ENCODE measurements at regions not wholly inside any gene's neighbourhood (a gene's known extent, or its start where the extent isn't known, plus 50 kb on each side); places are given as distances from the start of the nearest gene placed in this dataset.
A peak's percentile ranks its signal among the peaks of the same experiment; 100 is the strongest.
"Not testable (repeated sequence)": the region's sequence is repeated elsewhere in the genome, so short reads cannot be mapped to it uniquely, and the experiment has no call there.

GRCh38 chr18:1618364-1618763 is 713.7 kb downstream of the ADCYAP1 start:
- Mint-ChIP-seq H3K9me3 (no peaks in the 10 kb centered on the region), H3K4me3 (no peak overlapping the region), H3K27me3 (no peaks in the 10 kb centered on the region)

DNA sequence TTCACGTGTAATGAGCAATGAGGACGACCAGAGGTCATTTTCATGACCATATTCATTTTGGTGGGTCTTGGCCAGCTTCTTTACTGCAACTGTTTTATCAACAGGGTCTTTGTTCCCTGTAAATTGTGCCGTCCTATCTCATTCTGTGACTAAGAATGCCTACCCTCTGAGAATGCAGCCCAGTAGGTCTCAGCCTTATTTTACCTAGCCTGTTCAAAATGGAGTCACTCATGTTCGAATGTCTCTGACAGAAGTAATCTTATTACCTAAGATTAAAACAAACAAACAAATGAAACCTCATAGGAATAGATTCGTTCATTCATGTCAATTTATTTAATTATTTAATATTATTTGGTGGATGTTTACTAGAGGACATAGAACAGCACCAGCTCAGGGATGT is 714.8 kb downstream of the ADCYAP1 start:
- no peak overlapping the region for H3K27ac Mint-ChIP-seq
- H3K4me1 Mint-ChIP-seq: no peaks in the 10 kb centered on the region
- POLR2A ChIA-PET: no interaction called here
- no peaks in the 10 kb centered on the region for H3K36me3 Mint-ChIP-seq
- H3K4me3 Mint-ChIP-seq: no peak overlapping the region
- no peaks in the 10 kb centered on the region for H3K9me3 Mint-ChIP-seq
- ATAC-seq (ENCODE audit: low read depth) (no peak), DNase-seq (no peak)
- no peaks in the 10 kb centered on the region for H3K27me3 Mint-ChIP-seq

More at GRCh38 chr18:1618364-1618763, 713.7 kb downstream of the ADCYAP1 start:
- no peak for ATAC-seq (ENCODE audit: low read depth)
- Mint-ChIP-seq H3K4me1 (no peaks in the 10 kb centered on the region), H3K27ac (no peak overlapping the region), H3K36me3 (no peaks in the 10 kb centered on the region)
- DNase-seq: no peak
- POLR2A ChIA-PET: no interaction called here

DNA sequence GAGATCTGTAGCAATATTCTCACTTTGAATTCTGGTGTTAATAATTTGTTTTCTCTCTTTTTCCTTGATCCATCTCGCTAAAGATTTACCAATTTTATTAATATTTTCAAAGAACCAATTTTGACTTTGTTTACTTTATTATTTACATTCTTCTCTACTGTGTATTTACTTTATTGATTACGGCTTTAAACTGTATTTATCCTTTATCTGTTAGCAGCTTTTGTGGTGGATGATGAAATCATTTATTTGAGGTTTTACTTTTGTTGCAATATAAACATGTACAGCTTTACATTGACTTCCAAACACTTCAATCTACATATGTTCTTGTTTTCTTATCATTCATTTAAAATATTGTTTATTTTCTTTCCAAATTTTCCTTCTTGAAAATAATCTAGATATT is 719.9 kb downstream of the ADCYAP1 start:
- no peaks in the 10 kb centered on the region for H3K9me3 Mint-ChIP-seq
- H3K36me3 Mint-ChIP-seq: no peaks in the 10 kb centered on the region
- H3K27me3 Mint-ChIP-seq: no peaks in the 10 kb centered on the region
- no peak overlapping the region for H3K27ac Mint-ChIP-seq
- ATAC-seq (ENCODE audit: low read depth): no peak
- no peaks in the 10 kb centered on the region for H3K4me1 Mint-ChIP-seq
- no peak for DNase-seq
- no peak overlapping the region for H3K4me3 Mint-ChIP-seq
- POLR2A ChIA-PET: no interaction called here

- DNase-seq (no peak), ATAC-seq (ENCODE audit: low read depth) (no peak)
- H3K27ac Mint-ChIP-seq: no peak overlapping the region
- no peaks in the 10 kb centered on the region for H3K36me3 Mint-ChIP-seq
- POLR2A ChIA-PET: no interaction called here
- H3K4me1 Mint-ChIP-seq: no peaks in the 10 kb centered on the region
- no peaks in the 10 kb centered on the region for H3K9me3 Mint-ChIP-seq
- H3K4me3 Mint-ChIP-seq: no peak overlapping the region
- H3K27me3 Mint-ChIP-seq: no peaks in the 10 kb centered on the region
Measured at GRCh38 chr18:1627494-1627893, 722.8 kb downstream of the ADCYAP1 start.

DNA sequence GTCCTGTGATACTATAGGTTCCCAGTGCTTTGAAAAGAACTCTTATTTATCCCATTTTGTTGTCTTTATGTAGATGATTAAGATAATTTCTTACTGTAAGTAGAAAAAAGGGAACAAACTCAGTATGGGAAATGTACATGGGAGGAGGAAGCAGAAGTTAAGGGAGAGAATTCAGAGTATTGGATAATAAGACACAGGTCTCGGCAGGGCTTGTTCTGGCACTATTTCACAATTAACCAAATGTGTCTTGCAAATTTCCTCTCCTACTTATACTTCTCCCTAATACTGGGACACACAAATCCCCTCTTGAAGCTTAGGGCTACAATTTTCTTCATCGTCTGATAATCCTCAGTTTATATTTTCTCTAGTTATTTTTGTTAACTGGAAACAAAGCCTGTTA is 744.0 kb downstream of the ADCYAP1 start:
- H3K4me1 Mint-ChIP-seq: no peaks in the 10 kb centered on the region
- POLR2A ChIA-PET: no interaction called here
- no peaks in the 10 kb centered on the region for H3K9me3 Mint-ChIP-seq
- H3K27me3 Mint-ChIP-seq: no peaks in the 10 kb centered on the region
- H3K27ac Mint-ChIP-seq: no peak overlapping the region
- no peak for DNase-seq
- H3K36me3 Mint-ChIP-seq: no peaks in the 10 kb centered on the region
- no peak overlapping the region for H3K4me3 Mint-ChIP-seq
- no peak for ATAC-seq (ENCODE audit: low read depth)

- H3K4me1 Mint-ChIP-seq: no peaks in the 10 kb centered on the region
Measured at GRCh38 chr18:1652018-1652417, 747.3 kb downstream of the ADCYAP1 start.

DNA sequence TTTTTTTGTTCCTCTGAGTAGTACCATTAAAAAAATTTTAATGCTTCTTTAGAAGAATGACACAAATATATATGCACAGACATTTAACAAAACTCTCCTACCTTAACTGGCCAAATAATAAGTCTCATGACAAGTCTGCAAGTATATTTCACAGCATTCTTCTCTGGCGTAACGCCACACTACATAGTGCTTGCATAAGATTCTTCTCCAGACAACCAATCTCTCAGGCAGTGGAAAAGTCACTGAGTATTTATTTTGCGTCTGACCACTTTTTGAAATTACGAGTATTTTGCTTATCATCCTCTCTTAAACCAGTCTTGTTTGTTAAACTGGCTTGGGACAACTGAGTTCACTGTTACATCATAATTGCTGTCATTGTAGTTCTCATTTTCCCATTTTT is 749.2 kb downstream of the ADCYAP1 start:
- H3K4me1 Mint-ChIP-seq: no peaks in the 10 kb centered on the region
- POLR2A ChIA-PET: no interaction called here

More at GRCh38 chr18:1652018-1652417, 747.3 kb downstream of the ADCYAP1 start:
- no peak for ATAC-seq (ENCODE audit: low read depth)
- DNase-seq: no peak
- Mint-ChIP-seq H3K9me3 (no peaks in the 10 kb centered on the region), H3K27me3 (no peaks in the 10 kb centered on the region), H3K4me3 (no peak overlapping the region), H3K36me3 (no peaks in the 10 kb centered on the region), H3K27ac (no peak overlapping the region)
- POLR2A ChIA-PET: no interaction called here

GRCh38 chr18:1657876-1658275 is 753.2 kb downstream of the ADCYAP1 start:
- H3K27me3 Mint-ChIP-seq: no peaks in the 10 kb centered on the region
- H3K9me3 Mint-ChIP-seq: no peaks in the 10 kb centered on the region
- no peak overlapping the region for H3K4me3 Mint-ChIP-seq
- H3K4me1 Mint-ChIP-seq: no peaks in the 10 kb centered on the region
- DNase-seq: no peak
- no peaks in the 10 kb centered on the region for H3K36me3 Mint-ChIP-seq
- H3K27ac Mint-ChIP-seq: no peak overlapping the region
- no peak for ATAC-seq (ENCODE audit: low read depth)
- POLR2A ChIA-PET: interaction anchor here (0.7 kb wide), 1 partner anchor 189 kb away, joined by 5 read pairs; no protein-coding TSS in a partner anchor

More for the DNA sequence above, 749.2 kb downstream of the ADCYAP1 start:
- no peak overlapping the region for H3K27ac Mint-ChIP-seq
- H3K4me3 Mint-ChIP-seq: no peak overlapping the region
- H3K27me3 Mint-ChIP-seq: no peaks in the 10 kb centered on the region
- H3K36me3 Mint-ChIP-seq: no peaks in the 10 kb centered on the region
- ATAC-seq (ENCODE audit: low read depth) (no peak), DNase-seq (no peak)
- H3K9me3 Mint-ChIP-seq: no peaks in the 10 kb centered on the region

DNA sequence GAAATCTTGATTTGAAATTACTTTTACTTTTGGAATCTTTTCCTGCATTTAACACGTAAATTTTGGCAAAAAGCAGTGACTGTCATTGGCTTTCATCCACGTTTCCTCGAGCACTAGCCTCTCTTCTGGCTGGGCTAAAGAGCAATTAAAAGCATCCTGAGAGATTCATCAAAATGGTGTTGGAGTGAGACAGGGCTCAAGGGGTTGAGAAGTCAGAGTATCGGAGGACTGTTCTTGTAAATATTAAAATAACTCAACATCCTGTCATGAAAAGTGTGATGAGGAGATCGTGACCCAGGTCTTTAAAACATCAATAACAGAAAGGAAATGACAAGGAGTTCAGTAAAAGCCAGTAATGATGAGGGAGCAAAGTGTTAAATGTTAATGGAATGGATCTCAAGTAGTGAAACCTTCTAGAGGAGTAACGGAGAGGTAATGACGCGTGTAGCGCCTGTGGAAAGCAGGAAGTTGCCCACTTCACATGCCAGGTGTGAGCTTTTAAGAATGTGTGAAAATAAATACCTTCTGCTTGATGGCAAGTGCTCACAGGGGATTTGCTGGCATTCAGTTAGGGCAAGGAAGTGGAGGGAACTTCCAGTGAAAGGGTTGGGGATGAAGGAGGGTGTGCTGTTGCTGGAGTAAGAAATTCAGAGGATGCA is 754.4 kb downstream of the ADCYAP1 start:
- no peaks in the 10 kb centered on the region for H3K36me3 Mint-ChIP-seq
- ATAC-seq (ENCODE audit: low read depth) (no peak), DNase-seq (no peak)
- no peaks in the 10 kb centered on the region for H3K4me1 Mint-ChIP-seq
- H3K9me3 Mint-ChIP-seq: no peaks in the 10 kb centered on the region
- H3K4me3 Mint-ChIP-seq: no peak overlapping the region
- POLR2A ChIA-PET: no interaction called here
- H3K27ac Mint-ChIP-seq: no peak overlapping the region
- no peaks in the 10 kb centered on the region for H3K27me3 Mint-ChIP-seq

DNA sequence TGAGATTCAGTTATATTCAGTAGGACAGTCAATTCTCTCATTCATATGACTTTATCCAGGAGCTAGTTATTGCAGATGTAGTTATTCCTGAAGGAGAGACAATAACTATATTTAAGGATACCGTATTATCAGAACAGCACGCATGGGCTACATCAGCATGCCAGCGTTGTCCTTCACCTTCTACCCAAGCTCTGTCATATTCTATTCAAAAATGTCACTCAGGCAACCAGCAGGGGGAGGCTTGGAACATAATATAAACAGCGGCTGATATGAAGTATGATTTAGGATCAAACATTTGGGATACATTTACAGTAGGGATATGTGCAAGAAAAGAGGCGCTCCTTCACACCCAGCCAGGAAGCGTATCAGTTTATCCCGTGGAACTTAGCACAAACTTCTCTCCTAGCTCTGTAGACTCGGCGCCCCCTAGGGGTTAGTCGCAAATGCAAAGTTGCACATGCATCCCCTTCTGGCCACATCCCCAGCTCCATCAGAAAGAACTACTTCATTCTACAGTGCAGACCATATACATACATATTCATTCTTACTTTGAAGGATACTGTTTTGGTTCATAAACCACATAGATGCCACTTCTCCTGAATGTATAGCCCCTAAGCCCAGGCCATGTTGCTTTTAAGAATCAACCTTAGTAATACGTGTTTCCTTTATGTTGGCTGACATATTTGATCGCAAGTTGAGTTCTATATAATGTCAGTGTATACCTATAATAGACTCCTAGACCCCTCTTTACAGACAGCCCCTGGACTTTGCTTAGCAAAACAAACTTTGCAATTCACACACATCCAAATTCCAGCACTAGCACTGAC is 759.4 kb downstream of the ADCYAP1 start:
- POLR2A ChIA-PET: no interaction called here
- Mint-ChIP-seq H3K9me3 (peaks cover 1% of the 10 kb centered on the region), H3K4me1 (no peaks in the 10 kb centered on the region), H3K27me3 (no peaks in the 10 kb centered on the region), H3K36me3 (no peaks in the 10 kb centered on the region), H3K4me3 (no peak overlapping the region), H3K27ac (no peak overlapping the region)
- DNase-seq (peak; percentile 41), ATAC-seq (ENCODE audit: low read depth) (no peak)

DNA sequence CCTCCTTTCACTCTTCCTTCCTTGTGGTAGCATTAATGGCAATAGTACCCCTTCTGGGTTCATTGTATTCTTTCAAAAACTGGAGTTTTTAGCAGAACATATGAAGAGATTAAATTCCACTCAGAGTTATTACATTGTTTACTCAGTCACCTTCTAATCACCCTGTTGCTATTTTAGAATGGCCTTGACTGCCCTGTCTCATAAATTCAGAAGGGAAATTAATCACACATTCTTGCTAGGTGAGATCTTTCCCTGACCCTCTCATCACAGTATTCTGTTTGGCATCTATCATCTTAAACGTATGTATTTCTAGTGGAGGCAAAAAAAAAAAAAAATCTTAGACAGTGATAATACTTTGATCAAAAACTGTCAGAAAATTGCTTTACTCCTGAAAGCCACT is 760.4 kb downstream of the ADCYAP1 start:
- POLR2A ChIA-PET: no interaction called here
- no peak for DNase-seq
- Mint-ChIP-seq H3K4me3 (no peak overlapping the region), H3K27me3 (no peaks in the 10 kb centered on the region), H3K36me3 (no peaks in the 10 kb centered on the region), H3K9me3 (peaks cover 1% of the 10 kb centered on the region), H3K27ac (no peak overlapping the region), H3K4me1 (no peaks in the 10 kb centered on the region)
- ATAC-seq (ENCODE audit: low read depth): no peak

- no peak for ATAC-seq (ENCODE audit: low read depth)
- no peaks in the 10 kb centered on the region for H3K4me1 Mint-ChIP-seq
- POLR2A ChIA-PET: no interaction called here
Measured at GRCh38 chr18:1668279-1668678, 763.6 kb downstream of the ADCYAP1 start.

DNA sequence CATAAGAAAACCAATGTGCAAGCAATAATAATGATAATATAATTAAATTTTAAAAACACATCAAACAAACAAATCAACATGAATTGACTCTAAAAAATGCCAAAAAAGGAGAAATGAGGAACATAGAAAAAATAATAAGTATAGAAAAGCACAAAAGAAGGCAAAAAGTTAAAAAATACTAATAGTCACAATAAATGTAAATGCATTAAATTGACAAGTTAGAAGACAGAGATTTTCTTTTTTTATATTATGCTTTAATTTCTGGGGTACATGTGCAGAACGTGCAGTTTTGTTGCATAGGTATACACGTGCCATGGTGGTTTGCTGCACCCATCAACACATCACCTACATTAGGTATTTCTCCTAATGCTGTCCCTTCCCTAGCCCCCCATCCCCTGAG is 767.0 kb downstream of the ADCYAP1 start:
- DNase-seq; H3K36me3 Mint-ChIP-seq; H3K27ac Mint-ChIP-seq; H3K4me1 Mint-ChIP-seq; H3K4me3 Mint-ChIP-seq; ATAC-seq (ENCODE audit: low read depth); POLR2A ChIA-PET; H3K9me3 Mint-ChIP-seq; H3K27me3 Mint-ChIP-seq: not testable (repeated sequence)

More at GRCh38 chr18:1668279-1668678, 763.6 kb downstream of the ADCYAP1 start:
- H3K9me3 Mint-ChIP-seq: peaks cover 2% of the 10 kb centered on the region
- no peak overlapping the region for H3K4me3 Mint-ChIP-seq
- no peaks in the 10 kb centered on the region for H3K36me3 Mint-ChIP-seq
- H3K27ac Mint-ChIP-seq: no peak overlapping the region
- no peak for DNase-seq
- no peaks in the 10 kb centered on the region for H3K27me3 Mint-ChIP-seq

DNA sequence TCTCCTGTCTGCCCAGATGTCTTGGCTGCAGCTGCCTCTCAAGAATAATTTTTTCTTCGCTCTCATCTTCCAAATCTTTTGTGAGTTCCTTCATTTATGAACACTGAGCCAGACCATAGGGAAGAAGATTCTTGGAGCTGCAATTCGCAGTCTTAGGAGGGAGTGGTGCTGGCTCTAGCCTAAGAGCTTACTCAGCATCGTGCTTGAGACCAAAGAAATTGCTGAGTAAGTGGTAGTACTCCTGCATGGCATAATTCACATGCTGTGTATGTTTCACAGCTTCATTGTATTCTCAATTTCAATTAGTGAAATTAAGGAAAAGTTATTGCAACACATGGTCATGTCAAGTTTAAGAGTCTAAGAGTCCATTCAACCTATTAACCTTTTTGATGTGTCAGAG is 771.7 kb downstream of the ADCYAP1 start:
- POLR2A ChIA-PET: no interaction called here
- ATAC-seq (ENCODE audit: low read depth): no peak
- DNase-seq: no peak
- Mint-ChIP-seq H3K9me3 (peaks cover 1% of the 10 kb centered on the region), H3K36me3 (no peaks in the 10 kb centered on the region), H3K27ac (no peak overlapping the region), H3K4me1 (no peaks in the 10 kb centered on the region), H3K4me3 (no peak overlapping the region), H3K27me3 (no peaks in the 10 kb centered on the region)

All from activated naive CD8-positive, alpha-beta T cell treated with anti-CD3 and anti-CD28 coated beads, Interleukin-2, amount 10 ng/mL, durations not matched to agents 7 days and 5 days (primary cell).